ENCODE measurements at regions not wholly inside any gene's neighbourhood (a gene's known extent, or its start where the extent isn't known, plus 50 kb on each side); places are given as distances from the start of the nearest gene placed in this dataset.

DNA sequence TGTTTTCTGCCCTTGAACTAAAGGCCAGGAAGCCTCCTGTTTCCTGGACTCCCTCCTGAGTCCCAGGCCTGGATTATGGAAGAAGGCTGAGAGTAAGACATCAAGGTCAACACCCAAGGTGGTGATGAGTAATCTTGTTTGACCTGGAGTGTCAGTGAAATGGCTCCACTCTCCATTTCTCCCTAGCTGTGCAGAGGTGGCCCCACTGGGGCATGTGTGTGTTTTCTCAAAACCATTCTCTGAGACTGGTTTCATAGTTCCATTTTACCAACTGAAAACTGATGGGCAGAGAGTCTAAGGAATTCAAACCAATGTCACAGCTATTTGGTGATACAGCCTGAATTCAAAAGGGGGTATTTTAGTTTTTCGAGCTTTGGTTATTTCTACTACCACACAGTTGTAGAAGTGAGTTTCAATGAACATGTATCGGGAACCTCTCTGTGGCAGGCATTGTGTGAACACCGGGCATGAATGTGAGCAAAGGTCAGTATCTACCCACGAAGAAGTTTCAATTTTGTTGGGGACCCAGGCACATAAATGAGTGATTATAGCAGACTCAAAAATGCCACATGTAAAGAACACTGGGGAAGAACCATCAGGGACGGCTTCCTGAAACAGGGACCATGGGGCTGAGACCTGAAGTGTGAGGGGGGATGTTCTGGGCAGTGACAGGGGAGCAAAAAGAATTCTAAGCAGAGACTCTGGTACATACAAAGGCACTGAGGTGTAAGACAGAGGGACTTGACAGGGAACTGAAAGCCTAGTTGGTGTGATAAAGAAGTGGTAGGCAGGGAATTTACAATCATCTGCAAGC lies 269.6 kb upstream of the KLF4 start:
- Histone ChIP-seq H3K4me3 (no peak overlapping the region), H3K4me1 (peaks cover 0 to 8% of the 10 kb centered on the region in 2 donors), H3K27me3 (no peaks in the 10 kb centered on the region), H3K9me3 (no peaks in the 10 kb centered on the region), H3K36me3 (no peaks in the 10 kb centered on the region), H3K27ac (no peak overlapping the region)
- DNase-seq (ENCODE audit: low spot score), result peak; percentile 46
- TF ChIP-seq, protein P1, sequence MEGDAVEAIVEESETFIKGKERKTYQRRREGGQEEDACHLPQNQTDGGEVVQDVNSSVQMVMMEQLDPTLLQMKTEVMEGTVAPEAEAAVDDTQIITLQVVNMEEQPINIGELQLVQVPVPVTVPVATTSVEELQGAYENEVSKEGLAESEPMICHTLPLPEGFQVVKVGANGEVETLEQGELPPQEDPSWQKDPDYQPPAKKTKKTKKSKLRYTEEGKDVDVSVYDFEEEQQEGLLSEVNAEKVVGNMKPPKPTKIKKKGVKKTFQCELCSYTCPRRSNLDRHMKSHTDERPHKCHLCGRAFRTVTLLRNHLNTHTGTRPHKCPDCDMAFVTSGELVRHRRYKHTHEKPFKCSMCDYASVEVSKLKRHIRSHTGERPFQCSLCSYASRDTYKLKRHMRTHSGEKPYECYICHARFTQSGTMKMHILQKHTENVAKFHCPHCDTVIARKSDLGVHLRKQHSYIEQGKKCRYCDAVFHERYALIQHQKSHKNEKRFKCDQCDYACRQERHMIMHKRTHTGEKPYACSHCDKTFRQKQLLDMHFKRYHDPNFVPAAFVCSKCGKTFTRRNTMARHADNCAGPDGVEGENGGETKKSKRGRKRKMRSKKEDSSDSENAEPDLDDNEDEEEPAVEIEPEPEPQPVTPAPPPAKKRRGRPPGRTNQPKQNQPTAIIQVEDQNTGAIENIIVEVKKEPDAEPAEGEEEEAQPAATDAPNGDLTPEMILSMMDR (IDR thresholded peaks at IDR 0.05), result no peak

DNA sequence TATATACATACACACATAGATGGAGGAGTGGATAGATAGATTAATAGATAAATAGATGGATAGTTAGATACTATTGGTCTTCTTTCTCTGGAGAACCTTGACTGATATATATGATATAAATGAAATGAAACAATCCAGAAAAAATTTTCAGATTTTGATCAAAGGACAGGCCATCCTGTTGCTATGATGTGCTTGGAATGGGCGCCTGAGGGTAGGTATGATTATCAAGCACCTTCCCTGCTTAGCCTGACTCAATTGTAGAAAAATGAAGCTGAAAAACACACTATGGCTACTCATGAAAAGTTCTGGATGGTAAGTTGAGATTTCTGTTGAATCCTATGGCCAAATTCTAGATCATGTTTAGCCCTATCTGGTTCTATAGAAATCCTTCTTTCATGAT lies 266.5 kb upstream of the KLF4 start:
- no peaks in the 10 kb centered on the region for H3K9me3 ChIP-seq
- TF ChIP-seq, protein P1 (IDR thresholded peaks at IDR 0.05), result no peak
- H3K4me1 ChIP-seq, result peaks cover 0 to 23% of the 10 kb centered on the region in 2 donors
- no peaks in the 10 kb centered on the region for H3K36me3 ChIP-seq
- H3K27me3 ChIP-seq, result no peaks in the 10 kb centered on the region
- DNase-seq (ENCODE audit: low spot score), result no peak
- no peak overlapping the region for H3K4me3 ChIP-seq
- no peak overlapping the region for H3K27ac ChIP-seq

DNA sequence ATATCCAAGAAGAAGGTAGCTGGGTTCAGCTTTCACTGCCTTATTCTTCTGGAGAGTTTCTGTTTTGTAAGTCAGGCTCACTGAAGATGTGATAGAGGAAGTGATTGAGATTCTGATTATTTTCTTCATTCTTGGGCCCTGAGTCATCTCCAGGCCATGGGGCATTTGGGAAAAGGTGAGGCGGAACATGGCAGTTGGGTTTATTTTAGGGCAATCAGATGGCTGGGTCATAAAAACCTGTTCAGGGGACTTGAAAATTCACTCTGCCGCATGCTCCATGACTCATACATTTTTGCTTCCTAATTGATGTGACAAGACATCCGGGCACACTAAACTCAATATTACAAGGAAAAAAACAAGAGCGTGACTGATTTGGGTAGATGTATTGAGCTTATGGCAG lies 265.7 kb upstream of the KLF4 start:
- Histone ChIP-seq H3K4me3 (no peak overlapping the region), H3K4me1 (peaks cover 0 to 23% of the 10 kb centered on the region in 2 donors), H3K27me3 (no peaks in the 10 kb centered on the region), H3K9me3 (no peaks in the 10 kb centered on the region), H3K27ac (no peak overlapping the region), H3K36me3 (no peaks in the 10 kb centered on the region)
- TF ChIP-seq, protein P1 (IDR thresholded peaks at IDR 0.05), result no peak
- peak; percentile 47 for DNase-seq (ENCODE audit: low spot score)

DNA sequence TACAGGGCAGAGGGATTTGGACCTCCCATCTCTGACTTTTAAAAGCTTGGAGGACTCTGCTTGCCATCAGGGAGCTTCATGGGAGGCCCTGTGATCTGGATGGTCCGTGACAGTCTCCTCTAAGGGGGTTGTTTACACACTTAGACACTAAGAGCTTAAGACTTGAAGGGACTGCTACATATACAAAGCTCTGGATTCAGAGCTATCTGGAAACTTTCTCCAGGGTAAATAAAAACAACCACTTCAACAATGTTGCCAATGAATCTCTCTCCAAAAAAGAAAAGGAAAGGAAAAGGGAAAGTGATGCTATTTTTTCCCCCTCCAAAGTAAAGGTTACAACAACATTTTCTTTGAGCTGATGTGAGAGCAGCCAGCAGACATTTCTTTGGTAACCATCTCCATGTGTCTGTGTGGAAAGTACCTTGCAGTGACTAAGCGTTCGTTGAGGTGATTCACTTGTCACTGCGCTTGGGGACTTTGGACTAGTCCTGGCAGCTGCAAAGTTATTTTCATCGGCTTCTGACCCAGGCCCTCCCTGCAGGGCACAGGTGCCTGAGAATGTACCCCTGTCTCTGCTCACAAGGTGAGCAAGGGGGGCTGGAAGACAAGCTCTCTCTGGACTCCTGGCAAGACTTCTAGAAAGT lies 262.1 kb upstream of the KLF4 start:
- Histone ChIP-seq H3K9me3 (no peaks in the 10 kb centered on the region), H3K27ac (peak overlapping the region; percentile 80 to 93), H3K36me3 (no peaks in the 10 kb centered on the region), H3K4me1 (peaks cover 0 to 47% of the 10 kb centered on the region in 2 donors), H3K27me3 (no peaks in the 10 kb centered on the region), H3K4me3 (no peak overlapping the region)
- TF ChIP-seq, protein P1 (IDR thresholded peaks at IDR 0.05), result no peak
- DNase-seq (ENCODE audit: low spot score), result peak; percentile 73

DNA sequence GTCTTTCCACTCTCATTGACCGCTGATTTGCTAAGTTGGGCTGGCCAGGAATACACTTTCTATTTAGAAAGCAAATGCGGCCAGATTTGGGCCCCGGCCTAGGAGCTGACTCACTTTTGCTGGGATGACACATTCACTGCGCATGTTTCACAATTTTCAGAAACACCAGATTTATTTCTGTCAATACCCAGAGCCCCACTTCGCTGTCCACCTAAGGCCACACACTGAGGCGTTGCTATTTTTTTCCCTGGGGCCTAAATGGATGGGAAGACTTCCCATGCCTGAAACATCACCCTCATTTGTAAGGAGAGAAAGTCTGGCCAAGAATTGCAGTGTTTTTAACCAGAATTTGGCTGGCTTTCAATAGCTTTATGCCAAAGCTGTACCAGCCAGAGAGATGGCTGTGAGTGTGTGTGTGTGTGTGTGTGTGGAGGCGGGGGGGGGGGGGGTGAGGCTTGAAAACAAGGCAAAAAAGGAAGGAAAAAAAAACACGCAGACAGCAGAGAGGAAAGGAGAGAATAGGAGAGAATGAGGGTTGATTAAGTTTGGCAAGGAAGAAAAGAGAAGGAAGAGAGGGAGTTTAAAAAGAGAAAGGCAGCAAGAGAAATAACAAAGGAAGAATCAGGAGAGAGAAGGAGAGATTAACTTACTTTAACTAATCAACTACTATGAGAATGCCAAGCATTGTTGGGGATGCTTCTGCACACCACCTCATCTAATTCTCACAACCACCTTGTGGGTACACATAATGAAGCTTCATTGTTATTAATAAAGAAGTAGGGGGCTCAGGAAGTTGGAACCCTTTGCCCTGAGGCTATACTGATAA lies 261.4 kb upstream of the KLF4 start:
- peak overlapping the region; percentile 80 to 93 for H3K27ac ChIP-seq
- peaks cover 0 to 47% of the 10 kb centered on the region in 2 donors for H3K4me1 ChIP-seq
- no peaks in the 10 kb centered on the region for H3K27me3 ChIP-seq
- TF ChIP-seq, protein P1 (IDR thresholded peaks at IDR 0.05), result no peak
- H3K4me3 ChIP-seq, result no peak overlapping the region
- peak; percentile 97 for DNase-seq (ENCODE audit: low spot score)
- H3K9me3 ChIP-seq, result no peaks in the 10 kb centered on the region
- H3K36me3 ChIP-seq, result no peaks in the 10 kb centered on the region
